ENCODE measurements at regions not wholly inside any gene's neighbourhood (a gene's known extent, or its start where the extent isn't known, plus 50 kb on each side); places are given as distances from the start of the nearest gene placed in this dataset.
"Not testable (repeated sequence)": the region's sequence is repeated elsewhere in the genome, so short reads cannot be mapped to it uniquely, and the experiment has no call there.

DNA sequence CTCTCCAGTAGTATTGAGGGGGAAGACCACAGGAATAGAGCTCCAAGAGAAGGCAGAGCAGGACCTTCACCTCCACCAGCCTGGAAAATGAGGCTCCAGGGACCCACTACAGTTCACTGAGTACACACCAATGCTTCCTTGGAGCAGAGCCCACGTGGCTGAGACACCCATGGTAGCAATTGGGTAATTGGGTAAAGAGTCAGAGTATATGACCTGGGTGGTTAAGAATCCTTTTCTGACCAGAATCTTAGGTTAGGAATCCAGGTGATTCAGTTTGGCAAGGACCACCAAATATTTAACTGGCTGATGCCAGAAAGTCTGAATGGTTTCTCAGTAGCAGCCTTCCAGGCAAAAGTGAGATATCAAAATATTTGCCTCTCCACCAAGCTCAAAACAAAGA, 107.7 kb downstream of the MDH1 start:
- DNase-seq: no peak

DNA sequence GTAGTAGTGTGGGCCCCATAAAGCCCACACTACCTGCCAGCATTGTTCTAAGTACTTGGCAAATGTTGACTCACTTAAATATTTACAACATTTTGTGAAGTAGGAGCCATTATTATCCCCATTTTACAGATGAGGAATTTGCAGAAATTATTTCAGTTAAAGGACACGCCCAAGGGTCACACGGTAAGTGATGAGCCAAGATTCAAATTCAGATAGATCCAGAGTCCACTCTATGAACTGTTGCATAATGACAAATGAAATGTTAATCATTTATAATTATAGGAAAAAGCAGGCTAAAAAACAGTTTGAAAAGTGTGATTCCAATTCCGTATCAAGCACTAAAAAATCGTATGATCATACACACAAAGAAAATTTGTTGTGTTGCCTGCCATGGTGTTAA, 108.4 kb downstream of the MDH1 start:
- no peak for DNase-seq

DNA sequence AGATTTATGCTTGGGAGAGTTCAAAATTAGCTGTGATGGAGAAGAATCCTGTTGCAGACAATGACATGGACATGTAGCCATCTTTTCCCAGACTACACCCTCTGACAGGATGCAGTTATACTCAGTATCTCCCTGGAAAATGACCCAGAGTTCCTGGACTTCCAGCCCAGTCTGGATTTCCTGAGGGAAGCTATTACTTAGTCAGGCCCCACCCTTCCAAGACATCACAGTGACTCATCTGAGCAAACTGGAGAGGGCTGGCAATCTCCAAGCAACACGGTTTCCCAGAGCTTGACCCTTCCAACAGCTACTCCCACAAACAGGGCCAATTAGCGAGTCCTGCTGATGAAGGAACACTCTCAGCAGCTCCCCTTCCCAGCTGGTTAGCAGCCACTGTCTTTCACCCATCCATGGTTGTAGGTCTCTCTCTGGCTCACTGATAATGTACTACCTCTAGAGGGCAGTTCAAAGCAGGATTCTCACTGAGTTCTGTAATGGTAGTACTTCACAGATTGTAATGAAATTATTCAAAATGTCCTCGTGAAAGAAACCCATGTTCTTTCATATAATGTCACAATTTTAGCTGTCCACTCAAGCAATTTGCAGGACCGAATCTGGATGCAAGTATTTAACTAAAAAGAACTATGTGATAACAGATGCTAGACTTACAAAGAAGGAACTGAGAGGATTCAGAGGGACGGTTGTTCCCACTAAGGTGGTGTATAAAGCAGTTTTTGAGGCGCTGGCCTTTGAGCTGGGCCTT, 110.2 kb downstream of the MDH1 start:
- peak; percentile 22 for DNase-seq

DNA sequence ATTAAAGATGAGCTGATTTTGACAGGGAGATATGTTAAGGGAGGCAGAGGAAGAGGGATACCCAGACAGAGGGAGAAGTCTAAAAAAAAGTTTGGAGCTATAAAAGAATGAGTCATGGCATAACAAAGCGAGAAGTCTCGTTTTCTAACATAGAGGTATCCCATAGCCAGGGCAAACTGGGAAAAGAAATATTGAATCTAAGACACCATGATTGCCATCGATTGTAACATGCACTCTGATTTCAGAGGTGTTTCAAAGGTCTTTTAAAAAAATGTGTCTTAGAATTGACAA, 110.7 kb downstream of the MDH1 start:
- no peak for DNase-seq

DNA sequence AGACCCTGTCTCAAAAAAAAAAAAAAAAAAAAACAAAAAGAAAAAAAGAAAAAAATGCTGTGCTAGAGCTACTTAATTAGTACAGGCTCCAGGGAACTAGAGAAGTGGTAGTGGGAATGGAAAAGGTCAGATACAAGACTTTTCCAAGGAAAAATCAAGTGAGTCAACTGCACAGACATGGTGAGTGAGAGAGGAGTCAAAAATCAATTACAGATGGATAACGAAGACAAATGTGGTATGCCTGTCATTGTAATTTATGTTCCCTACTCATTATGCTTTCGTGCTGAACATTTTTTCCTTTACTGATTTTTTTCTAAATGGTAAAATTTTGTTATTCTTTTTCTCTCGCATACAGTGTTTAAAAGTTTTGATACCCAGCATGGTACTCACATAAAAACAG, 111.5 kb downstream of the MDH1 start:
- DNase-seq: no peak

DNA sequence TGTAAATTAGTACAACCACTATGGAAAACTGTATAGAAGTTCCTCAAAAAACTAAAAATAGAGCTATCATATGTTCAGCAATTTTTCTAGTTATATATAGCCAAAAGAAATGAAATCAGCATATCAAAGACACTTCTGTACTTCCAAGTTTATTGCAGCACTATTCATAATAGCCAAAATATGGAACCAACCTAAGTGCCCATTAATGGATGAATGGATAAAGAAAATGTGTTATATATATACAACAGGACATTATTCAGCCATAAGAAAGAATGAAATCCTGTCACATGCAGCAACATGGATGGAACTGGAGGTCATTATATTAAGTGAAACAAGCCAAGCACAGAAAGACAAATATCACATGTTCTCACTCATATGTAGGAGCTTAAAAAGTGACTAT, 112.6 kb downstream of the MDH1 start:
- no peak for DNase-seq

DNA sequence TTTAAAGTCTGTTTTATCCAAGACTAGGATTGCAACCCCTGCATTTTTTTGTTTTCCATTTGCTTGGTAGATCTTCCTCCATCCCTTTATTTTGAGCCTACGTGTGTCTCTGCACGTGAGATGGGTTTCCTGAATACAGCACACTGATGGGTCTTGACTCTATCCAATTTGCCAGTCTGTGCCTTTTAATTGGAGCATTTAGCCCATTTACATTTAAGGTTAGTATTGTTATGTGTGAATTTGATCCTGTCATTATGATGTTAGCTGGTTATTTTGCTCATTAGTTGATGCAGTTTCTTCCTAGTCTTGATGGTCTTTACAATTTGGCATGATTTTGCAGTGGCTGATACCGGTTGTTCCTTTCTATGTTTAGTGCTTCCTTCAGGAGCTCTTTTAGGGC, 117.3 kb downstream of the MDH1 start:
- DNase-seq: not testable (repeated sequence)

DNA sequence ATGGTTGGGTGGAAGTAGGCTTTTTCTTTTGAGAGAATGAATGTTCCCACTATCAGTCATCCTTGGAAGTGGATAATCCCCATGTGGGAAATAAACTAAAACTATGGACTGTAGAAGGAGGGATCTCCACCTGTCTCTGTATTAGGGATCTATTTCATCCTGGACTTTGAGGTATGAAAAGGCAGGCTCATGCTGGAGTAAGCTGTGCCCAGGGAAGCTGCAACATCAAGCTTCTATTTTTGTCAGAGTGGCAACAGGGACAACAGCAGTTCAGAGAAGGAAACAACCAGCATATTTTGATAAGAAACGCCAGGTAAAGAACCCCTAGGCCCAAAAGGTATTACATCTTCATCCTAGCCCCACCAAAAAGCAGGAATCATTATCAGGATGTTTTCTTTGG, 122.0 kb downstream of the MDH1 start:
- no peak for DNase-seq

DNA sequence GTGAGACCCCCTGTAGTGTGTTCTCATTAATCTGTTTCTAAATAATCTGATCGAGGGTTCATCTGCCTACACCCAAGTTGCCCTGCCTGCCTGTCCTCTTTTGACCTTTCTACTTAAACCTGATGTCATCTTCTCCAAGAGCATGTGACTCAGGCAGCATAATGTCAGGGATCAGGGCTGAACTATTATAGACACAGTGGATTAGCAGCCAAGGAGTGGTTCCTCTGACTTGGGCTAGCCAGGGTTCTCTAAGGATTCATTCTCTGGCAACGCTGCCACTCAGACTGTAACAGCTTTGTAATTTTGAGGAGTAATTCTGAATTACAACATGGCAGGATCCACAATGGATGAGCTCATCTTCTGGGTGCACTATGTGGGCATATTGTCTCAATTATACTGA, 124.0 kb downstream of the MDH1 start:
- no peak for DNase-seq

DNA sequence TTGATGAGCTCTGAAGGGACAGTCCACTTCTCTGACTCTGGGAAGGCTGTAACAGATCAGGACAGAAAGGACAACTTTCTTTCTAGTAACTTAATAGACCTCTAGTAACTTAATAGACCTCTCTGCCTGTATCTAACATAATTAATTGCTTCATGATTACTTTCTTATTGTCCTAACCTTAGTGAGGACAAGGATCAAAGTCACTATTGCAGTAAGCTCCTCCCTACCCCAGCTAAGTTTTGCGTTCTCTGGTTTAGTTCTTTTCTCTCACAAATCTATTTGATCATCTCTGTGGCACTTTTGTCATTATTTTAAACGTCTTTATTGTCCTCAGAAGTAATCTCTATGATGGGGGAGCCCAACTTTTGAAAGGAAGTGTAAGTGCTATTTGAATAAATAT, 125.5 kb upstream of the UGP2 start:
- DNase-seq: no peak

DNA sequence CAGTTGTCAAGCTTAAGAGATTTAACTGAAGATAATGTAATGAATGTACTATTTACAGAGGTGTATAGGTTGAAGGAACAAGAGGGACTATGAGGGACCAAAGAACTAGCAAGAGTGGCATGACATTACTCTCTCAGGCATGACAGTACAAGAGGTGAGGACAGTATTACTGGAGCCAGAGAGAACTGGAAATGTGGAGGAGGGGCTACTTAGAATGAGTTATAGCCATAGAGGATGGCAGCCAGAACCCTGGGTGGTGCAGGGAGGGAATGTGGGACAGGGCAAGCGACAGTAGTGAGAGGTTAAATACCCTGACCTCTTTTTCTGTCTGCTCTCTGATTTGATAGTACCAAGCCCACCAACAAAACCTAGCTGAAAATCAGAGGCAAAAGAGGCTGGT, 122.6 kb upstream of the UGP2 start:
- no peak for DNase-seq

DNA sequence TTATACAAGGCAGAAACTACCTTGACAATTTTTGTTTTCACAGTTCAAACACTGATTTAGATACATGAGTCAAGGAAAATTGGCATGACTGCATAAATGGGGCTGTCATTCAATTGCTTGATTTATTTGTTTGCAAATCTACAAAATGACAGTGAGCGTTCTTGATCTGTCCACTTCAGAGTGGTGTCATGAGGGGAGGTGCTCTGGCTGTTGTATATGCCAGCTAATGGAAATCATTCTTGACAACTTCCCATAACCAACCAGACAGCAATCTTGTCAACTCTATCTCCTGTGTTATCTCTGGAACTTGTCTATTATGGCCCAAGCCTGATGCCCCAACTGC, 120.6 kb upstream of the UGP2 start:
- no peak for DNase-seq

DNA sequence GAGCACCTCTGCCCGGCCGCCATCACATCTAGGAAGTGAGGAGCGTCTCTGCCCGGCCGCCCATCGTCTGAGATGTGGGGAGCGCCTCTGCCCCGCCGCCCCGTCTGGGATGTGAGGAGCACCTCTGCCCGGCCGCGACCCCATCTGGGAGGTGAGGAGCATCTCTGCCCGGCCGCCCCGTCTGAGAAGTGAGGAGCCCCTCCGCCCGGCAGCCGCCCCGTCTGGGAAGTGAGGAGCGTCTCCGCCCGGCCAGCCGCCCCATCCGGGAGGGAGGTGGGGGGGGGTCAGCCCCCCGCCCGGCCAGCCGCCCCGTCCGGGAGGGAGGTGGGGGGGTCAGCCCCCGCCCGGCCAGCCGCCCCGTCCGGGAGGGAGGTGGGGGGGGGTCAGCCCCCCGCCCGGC, 119.4 kb upstream of the UGP2 start:
- not testable (repeated sequence) for DNase-seq

DNA sequence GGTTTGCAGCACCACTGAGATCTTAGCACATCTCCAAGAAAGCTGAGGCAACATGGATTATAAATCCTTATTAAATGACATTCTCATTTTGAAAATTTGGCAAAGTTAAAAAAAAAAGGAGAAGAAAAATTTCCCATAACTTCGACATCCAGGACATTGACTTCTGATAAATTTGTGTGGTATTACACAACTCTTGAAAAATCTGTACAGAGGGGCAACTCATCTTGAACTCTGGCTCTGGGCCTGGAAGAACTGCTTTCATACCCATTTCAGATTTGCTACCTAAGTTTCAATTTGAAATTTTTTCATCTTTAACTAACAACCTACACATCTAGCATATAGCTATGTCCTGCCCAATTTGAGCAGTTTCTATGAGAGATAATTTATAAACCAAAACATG, 118.0 kb upstream of the UGP2 start:
- DNase-seq: no peak

DNA sequence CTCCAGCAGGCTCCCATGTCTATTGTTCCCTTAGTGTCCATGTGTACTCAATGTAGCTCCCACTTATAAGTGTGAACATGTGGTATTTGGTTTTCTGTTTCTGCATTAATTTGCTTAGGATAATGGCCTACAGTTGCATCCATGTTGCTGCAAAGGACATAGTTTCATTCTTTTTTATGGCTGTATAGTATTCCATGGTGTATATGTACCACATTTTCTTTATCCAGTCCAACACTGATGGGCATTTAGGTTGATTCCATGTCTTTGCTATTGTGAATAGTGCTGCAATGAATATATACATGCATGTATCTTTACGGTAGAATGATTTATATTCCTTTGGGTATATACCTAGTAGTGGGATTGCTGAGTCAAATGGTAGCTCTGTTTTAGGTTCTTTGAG, 116.5 kb upstream of the UGP2 start:
- DNase-seq: not testable (repeated sequence)

DNA sequence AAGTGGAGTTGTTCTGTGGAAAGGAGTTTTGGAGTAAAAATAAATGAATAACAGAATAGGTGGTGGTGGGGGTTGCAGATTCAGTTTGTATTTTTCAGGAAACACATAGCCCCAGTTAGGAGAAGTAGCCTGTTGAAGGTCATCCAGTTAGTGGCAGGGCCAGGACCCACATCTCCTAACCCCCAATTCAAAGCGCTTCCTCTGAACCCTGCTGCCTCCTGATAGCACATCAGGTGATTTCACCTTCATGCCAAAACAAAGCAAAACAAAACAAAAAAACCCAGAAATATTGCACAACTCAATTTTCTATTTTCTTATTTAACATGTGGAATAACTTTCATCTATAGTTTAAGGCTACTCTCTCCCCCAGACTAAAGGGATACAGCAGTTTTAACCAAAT, 112.3 kb upstream of the UGP2 start:
- DNase-seq: no peak

DNA sequence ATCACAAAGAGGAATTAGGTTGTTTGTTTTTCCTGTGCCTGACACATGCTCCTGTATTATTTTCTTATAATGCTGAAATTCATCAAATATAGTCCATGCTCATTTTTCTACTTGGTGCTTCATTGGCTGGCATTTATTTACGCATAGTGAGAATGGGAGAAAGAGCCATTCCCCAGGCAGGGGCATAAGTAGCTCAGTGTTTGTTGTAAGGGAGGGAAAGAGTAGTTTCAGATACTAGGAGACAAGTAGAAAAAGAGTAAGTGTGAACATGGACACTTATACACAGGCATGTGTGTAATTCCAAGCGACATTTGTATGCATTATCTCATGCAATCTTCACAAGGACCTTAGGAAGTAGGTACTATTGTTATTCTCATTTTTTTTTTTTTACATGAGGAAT, 111.9 kb upstream of the UGP2 start:
- no peak for DNase-seq

DNA sequence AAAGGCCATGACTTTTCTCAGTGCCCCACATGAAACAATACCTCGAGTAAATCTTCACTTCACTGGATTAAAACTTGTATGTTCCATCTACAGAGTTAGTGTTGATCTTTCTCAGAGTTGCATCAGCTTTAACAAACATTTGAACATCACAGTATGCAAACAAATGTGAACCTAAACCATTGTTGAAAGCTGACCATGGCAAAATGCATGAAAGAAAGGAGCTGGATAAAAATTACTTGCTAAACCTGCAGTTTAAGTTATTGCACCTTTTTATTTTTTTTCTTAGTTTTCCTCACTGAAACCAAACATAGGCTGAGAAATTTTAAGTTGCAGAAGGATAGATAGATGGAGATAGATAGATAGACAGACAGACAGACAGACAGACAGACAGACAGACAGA, 107.2 kb upstream of the UGP2 start:
- no peak for DNase-seq

DNA sequence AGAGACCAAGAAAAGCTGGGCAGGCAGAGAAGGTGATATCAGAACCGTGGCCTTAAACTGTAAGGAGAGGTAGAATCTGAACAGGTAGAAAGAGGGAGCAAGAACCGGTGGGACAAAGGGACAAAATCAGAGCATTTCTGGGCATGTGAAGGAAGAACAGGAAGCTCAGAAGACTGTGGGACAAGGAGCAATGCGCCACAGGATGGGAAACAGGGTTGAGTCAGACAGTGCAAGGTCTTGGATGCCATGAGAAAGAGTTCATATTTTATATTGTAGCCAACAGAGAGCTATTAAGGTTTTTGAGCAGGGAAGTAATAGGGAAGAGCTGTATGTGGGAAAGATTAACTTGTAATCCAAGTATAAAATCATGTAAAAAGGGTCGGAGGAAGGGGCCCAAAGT, 106.4 kb upstream of the UGP2 start:
- DNase-seq: no peak

DNA sequence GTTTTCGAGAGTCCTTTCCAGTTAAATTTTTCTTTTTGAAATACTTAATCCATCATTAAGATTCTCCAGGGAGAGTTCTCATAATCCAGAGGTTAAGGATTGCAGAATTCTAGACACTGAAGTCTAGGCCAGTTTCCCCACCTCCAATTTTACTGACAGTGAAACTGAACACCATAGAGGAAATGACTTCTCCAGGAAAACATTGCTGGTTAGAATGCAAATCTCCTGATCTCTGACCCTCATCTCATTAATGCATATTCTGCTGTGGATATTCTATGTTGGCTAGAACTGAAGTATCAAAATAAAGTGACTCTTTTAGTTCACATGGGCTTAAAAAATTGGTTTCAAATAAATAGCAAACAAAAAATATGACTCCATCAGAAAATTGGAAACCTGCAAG, 105.8 kb upstream of the UGP2 start:
- DNase-seq: no peak

DNA sequence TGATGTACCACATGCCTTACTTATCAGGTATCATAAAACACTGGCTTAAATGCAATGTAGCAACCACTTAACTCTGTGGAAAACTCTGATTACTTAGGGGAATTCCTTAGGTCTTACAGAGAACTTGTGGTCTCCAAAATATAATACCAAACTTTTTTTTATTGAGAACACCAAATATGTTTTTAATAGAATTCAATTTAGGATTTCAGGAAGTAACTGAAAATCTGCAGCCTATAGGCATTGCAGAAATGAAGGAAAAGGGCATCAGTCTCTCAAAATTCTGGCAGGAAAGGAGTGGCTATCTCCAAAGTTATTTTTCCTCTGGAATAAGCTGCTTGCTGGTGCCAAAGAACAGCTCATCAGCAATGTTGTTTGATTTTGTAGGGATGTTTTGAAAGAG, 105.3 kb upstream of the UGP2 start:
- DNase-seq: no peak

DNA sequence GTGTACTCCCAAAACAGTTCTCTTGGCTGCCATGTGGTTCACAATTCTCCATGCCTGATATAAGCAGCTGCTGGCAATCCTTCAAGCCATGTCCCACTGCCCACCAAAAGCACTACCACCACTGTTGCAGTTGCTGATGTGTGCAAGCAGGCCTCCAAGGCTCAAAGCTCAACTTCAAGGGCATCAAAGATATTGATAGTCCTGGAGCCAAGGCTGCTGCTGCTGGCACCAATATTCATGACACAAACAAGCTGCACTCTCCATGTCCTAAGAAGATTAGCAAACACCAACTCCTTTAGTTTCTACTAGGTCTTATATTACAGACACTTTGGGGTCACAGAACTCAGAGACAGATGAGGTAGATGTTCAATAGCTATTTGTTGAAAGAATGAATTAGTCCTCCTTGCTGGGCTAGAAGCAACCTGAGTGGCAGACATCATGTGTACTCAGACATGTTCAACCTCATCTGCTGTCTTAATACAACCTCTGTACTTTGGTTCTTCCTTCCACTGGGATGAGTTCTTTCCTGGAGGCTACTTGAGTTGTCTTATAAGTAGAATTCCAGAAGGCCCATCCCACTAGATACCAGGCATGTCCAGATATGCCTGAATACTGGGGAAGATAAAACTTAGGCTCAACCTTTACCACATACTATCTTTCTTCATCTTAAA, 104.5 kb upstream of the UGP2 start:
- DNase-seq: no peak

DNA sequence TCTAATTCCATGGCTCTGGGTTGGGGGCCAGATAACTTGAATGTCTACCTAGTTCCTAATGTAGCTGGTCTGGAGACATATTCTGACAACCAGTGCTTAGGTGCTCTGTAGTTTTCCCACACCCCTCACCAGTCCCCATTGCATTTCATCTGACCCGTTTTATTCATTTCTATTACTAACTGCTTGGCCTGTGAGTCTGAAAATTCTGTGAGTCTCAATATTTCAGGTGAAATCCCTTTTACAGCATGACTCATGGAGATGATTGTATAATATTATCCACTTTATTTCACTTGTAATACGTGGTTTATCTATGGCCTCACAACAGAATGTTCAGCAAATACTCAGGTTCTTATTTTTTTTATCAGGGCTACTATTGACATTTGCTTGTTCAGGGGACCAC, 103.7 kb upstream of the UGP2 start:
- DNase-seq: no peak

DNA sequence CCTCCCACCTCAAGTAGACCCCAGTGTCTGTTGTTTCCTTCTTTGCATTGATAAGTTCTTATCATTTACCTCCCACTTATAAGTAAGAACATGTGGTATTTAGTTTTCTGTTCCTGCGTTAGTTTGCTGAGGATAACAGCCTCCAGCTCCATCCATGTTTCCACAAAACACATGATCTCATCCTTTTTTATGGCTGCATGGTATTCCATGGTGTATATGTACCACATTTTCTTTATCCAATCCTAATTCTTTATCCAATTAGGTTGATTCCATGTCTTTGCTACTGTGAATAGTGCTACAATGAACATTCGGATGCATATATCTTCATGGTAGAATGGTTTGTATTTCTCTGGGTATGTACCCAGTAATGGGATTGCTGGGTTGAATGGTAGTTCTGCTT, 102.5 kb upstream of the UGP2 start:
- DNase-seq: not testable (repeated sequence)

DNA sequence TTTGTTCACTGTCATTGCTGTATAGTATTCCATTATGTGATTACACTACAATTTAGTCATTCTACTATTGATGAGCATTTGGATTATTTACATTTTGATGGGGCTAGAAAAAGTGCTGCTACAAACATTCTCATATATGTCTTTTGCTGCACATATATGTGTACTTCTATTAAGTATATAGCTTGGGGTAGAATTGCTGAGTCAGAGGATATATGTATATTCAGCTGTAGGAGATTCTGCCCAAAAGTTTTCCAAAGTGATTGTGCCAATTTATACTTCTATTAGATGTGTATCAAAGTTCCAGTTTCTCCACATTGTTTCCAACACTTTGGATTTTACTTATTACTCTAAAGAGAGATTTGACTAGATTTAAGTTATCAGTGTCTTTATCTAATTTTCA, 101.7 kb upstream of the UGP2 start:
- no peak for DNase-seq

All from RPMI8226 (cell line).